Muscle of arm (tissue), 1 donor: ENCODE measurements at regions not wholly inside any gene's neighbourhood (a gene's known extent, or its start where the extent isn't known, plus 50 kb on each side); places are given as distances from the start of the nearest gene placed in this dataset.
A peak's percentile ranks its signal among the peaks of the same experiment; 100 is the strongest.
"Not testable (repeated sequence)": the region's sequence is repeated elsewhere in the genome, so short reads cannot be mapped to it uniquely, and the experiment has no call there.

Experiments used
- DNase-seq: peaks from one replicate; pipeline ENCODE4 v3.0.0-alpha.2; 2013

DNA sequence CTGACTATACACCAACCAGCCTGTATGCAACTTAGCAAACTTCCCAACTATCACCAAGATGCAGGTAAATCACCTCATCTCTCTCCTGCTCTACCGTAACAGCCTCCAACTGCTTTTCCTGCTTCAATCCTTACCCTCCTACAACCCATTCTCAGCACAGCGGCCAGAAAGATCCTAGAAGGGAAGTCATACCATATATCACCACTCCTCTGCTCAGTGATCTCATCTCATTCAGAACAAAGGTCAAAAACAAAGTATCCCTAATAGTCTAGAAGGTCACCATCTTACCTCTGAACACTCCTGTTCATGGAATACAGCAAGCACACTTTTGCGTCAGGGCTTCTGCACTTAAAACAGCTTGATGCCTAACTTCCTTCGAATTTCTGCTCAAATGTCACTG is 62.2 kb upstream of the RNF38 start:
- DNase-seq = no peak

DNA sequence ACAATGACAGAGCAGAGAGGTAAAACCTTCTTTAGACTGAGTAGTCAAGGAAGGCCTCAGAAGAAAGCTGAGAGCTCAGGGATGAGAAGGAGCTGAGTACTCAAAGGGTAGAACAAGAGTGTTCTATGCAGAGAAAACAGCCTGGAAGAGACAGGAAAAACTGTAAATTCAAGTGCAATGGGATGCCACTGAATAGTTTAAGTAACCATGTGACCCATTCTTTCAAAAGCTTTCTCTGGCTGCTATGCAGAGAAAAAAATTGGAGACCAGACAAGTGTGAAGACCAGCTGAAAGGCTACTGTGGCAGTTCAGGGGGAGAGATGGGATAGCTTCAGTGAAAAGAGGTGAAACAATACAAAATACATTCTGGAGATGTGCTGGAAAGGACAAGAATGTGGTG is 61.3 kb upstream of the RNF38 start:
- DNase-seq = peak; percentile 16

DNA sequence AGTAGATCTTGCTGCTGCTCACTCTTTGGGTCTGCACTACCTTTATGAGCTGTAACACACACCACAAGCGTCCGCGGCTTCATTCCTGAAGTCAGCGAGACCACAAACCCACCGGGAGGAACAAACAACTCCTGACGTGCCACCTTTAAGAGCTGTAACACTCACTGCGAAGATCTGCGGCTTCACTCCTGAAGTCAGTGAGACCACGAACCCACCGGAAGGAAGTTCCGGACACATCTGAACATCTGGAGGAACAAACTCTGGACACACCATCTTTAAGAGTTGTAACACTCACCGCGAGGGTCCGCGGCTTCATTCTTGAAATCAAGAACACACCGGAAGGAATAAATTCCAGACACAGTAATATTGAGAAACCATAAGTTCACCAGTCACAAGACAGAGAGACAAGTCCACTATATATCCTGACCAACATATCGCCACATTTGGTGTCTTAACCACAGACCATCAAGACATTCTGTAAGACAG is 58.4 kb upstream of the RNF38 start:
- DNase-seq = not testable (repeated sequence)

DNA sequence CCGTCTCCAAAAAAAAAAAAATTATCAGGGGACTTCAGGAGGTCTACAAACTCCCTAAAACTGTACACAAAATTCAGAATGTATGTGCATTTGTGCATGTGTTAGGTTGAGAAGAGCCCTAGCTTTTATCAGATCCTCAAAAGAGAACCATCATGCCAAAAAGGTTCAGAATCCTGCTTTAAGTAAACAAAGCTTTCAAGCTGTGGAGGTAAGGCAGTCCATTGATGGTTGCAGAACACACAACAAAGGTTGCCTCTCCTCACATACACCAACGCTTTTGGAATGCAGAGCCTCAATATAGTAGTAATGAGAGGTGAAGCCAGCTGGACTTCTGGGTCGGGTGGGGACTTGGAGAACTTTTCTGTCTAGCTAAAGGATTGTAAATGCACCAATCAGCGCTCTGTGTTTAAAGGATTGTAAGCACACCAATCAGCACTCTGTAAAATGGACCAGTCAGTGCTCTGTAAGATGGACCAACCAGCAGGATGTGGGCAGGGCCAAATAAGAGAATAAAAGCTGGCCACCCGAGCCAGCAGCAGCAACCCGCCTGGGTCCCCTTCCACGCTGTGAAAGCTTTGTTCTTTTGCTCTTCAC is 57.9 kb upstream of the RNF38 start:
- DNase-seq = no peak

DNA sequence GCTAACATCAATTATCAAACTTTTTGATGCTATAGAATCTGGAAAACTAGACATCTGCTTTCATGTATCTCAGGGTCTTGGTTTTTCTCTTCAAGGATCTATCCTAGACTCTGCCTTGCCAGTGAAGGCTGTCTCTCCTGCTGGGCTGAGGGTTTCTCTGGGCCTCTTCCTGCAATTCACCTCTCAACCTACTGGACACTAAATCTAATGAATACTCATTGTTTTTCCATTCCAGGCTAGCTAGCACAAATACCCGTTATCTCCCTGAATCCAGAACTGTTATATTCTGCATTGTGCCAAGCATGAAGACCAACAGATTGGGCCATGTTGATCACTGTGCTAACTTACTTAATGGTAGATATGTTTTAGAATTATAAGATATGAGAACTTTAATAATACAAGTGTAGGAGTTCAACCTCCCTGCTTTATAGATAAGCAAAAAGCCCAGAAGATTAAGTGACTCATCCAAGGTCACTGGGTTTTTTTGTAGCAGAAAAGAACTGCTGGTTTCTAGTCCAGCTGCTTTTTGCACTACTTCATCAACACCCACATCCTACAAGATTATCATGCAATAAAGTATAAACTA is 56.5 kb upstream of the RNF38 start:
- no peak for DNase-seq

DNA sequence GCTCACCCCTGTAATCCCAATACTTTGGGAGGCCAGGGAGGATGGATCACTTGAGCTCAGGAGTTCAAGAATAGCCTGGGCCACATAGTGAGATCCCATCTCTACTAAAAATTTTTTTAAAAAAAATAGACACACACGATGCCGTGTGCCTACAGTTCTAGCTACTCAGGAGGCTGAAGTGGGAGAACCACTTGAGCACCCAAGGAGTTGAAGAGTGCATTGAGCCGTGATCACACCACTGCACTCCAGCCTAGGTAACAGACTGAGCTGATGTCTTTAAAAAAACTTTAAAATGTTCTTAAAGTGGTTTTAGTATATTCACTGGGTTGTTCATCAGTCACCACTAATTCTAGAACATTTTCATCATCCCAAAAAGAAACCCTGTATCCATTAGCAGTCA is 51.9 kb upstream of the RNF38 start:
- no peak for DNase-seq

DNA sequence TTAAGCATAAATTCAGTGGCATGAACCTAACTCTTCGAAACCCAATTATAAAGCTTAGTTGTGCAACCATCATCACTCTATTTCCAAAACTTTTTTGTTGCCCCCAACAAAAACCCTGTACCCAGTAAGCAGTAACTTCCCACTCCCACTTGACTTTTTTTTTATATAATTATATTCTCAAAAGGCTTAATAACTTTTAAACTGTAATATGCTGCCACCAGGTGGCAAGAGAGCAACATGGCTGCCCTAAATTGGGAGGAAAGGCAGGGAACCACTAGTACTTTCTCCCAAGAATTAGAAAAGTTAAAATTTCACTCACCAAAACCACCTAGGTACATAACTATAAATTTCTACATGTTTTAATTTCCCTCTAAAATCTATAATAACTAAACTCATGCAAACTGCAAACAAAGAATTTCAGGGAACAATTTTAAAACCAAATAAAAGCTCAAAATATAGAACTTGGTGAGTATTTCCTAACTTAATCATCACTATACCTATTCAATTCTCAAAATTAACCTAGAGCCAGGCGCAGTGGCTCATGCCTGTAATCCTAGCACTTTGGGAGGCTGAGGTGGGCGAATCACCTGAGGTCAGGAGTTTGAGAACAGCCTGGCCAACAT is 50.2 kb upstream of the RNF38 start:
- DNase-seq = peak; percentile 41
